Pancreas (tissue), 10 donors: ENCODE measurements at regions not wholly inside any gene's neighbourhood (a gene's known extent, or its start where the extent isn't known, plus 50 kb on each side); places are given as distances from the start of the nearest gene placed in this dataset.

Source experiments
- ATAC-seq, 4 donors: fragments of 200-7000 bp; cut with Tn5 transposase; one replicate each; pipeline versions ENCODE4 v1.8.0 to v1.9.1; 2020; ENCODE audit warnings: mild to moderate bottlenecking in 4 of 4, moderate library complexity in 4 of 4
- DNase-seq, 6 donors: peaks; one replicate each; pipeline ENCODE4 v3.0.0-alpha.2; 2020
- FAIRE-seq: peaks from 2 replicates; lab custom pipeline; 2012; peaks lifted over from hg19 to GRCh38; lab: Jason Lieb, UNC
- H3K27ac ChIP-seq, 4 donors: fragments of 200-600 bp; sonication (generic); 1 replicate in 3 of 4; 2 replicates in 1 of 4; pipeline versions ENCODE4 v1.5.0 to v1.8.0; 2020
- H3K27me3 ChIP-seq, 4 donors: fragments of 200-600 bp; one replicate each; pipeline ENCODE4 v1.8.0; 2021
- H3K36me3 ChIP-seq, 3 donors: fragments of 200-600 bp; sonication (generic) in 1 of 3; one replicate each; pipeline versions ENCODE4 v1.5.0 to v1.8.0; 2020 to 2021
- H3K4me1 ChIP-seq, 3 donors: fragments of 200-600 bp; one replicate each; pipeline ENCODE4 v1.8.0; 2021
- H3K4me3 ChIP-seq, 4 donors: fragments of 200-600 bp; sonication (generic) in 2 of 4; one replicate each; pipeline versions ENCODE4 v1.5.0 to v1.8.0; 2020 to 2021
- H3K9me3 ChIP-seq, 4 donors: fragments of 200-600 bp; one replicate each; pipeline ENCODE4 v1.8.0; 2021
- CTCF ChIP-seq, 4 donors: fragments of 200-600 bp; sonication (generic) in 3 of 4; IDR thresholded peaks; one replicate each; pipeline versions ENCODE4 v1.5.0 to v1.8.0; 2021; ENCODE audit warnings: antibody characterized with exemption in 4 of 4
- WGBS, 2 donors: extraction: QIAGEN DNeasy Blood & Tissue Kit; methylation state at CpG; one replicate each; pipeline ENCODE4 v1.1.7; 2013; 5-methylcytosine and 5-hydroxymethylcytosine counted together
- intact Hi-C, 3 donors: fragments of 100-400 bp; cut with DNase I; formaldehyde crosslinking; loops; one replicate each; pipeline versions ENCODE4 v1.11.1 to v1.14.2; 2022
- donor health status: healthy with polysubstance abuse.
- donor health status: DM: no; HTN: no; CAD: no; lungs with moderate emphysema.
- donor health status: DM: no; HTN: no; CAD: no.
- donor health status: control.
- donor health status: control.
- donor health status: Bipolar disorder and iron deficiency.
- donor health status: DM: yes; HTN: yes; CAD: no.
- donor health status: DM: no; HTN: no; CAD: no.
- donor health status: DM: no; HTN: no; CAD: no.
- donor health status: DM: yes; HTN: yes; CAD: no.

- no peak for FAIRE-seq
- no peak for DNase-seq
- no peak overlapping the region for H3K27ac ChIP-seq
- intact Hi-C loops = no loop called here
- H3K27me3 ChIP-seq = no peaks in the 10 kb centered on the region
- TF ChIP-seq CTCF (IDR thresholded peaks at IDR 0.05) = no peak
- H3K4me3 ChIP-seq = no peak overlapping the region
- ATAC-seq = no peak
- no peaks in the 10 kb centered on the region for H3K9me3 ChIP-seq
- no peaks in the 10 kb centered on the region for H3K4me1 ChIP-seq
- no peaks in the 10 kb centered on the region for H3K36me3 ChIP-seq
- WGBS, 2 donors = 69 to 75% methylated on average over 2 of the region's 2 CpGs
Observed at GRCh38 chr3:191761906-191762305, 300.9 kb downstream of the PYDC2 start.

- ATAC-seq (peak in 1 of 4 donors; percentile 46), DNase-seq (no peak), FAIRE-seq (no peak)
- H3K4me1 ChIP-seq = no peaks in the 10 kb centered on the region
- no peaks in the 10 kb centered on the region for H3K27me3 ChIP-seq
- intact Hi-C loops = no loop called here
- WGBS, 2 donors = 33 to 36% methylated on average over 5 of the region's 5 CpGs
- no peak for TF ChIP-seq CTCF (IDR thresholded peaks at IDR 0.05)
- H3K9me3 ChIP-seq = no peaks in the 10 kb centered on the region
- no peak overlapping the region for H3K4me3 ChIP-seq
- no peak overlapping the region for H3K27ac ChIP-seq
- no peaks in the 10 kb centered on the region for H3K36me3 ChIP-seq
Observed at GRCh38 chr3:191762323-191762960, 301.5 kb downstream of the PYDC2 start.

- no peak for FAIRE-seq
- no peak for TF ChIP-seq CTCF (IDR thresholded peaks at IDR 0.05)
- intact Hi-C loops = no loop called here
Observed at GRCh38 chr3:191768421-191768820, 307.5 kb downstream of the PYDC2 start.

GRCh38 chr3:191770541-191770940, 309.6 kb downstream of the PYDC2 start:
- ATAC-seq (no peak), DNase-seq (no peak), FAIRE-seq (no peak)
- no peak overlapping the region for H3K27ac ChIP-seq
- H3K4me3 ChIP-seq = no peak overlapping the region
- intact Hi-C loops = no loop called here
- no peaks in the 10 kb centered on the region for H3K9me3 ChIP-seq
- no peaks in the 10 kb centered on the region for H3K36me3 ChIP-seq
- no peak for TF ChIP-seq CTCF (IDR thresholded peaks at IDR 0.05)
- H3K27me3 ChIP-seq = no peaks in the 10 kb centered on the region
- H3K4me1 ChIP-seq = no peaks in the 10 kb centered on the region
- WGBS, 2 donors = 44 to 58% methylated on average over 1 of the region's 1 CpG

More at GRCh38 chr3:191768421-191768820, 307.5 kb downstream of the PYDC2 start:
- H3K36me3 ChIP-seq = no peaks in the 10 kb centered on the region
- H3K27me3 ChIP-seq = no peaks in the 10 kb centered on the region
- no peak for DNase-seq
- WGBS, 2 donors = 53 to 67% methylated on average over 2 of the region's 2 CpGs
- no peak overlapping the region for H3K4me3 ChIP-seq
- no peaks in the 10 kb centered on the region for H3K9me3 ChIP-seq
- H3K4me1 ChIP-seq = no peaks in the 10 kb centered on the region
- no peak for ATAC-seq
- H3K27ac ChIP-seq = no peak overlapping the region

- Histone ChIP-seq H3K4me3 (no peak overlapping the region), H3K27me3 (no peaks in the 10 kb centered on the region), H3K4me1 (no peaks in the 10 kb centered on the region), H3K9me3 (no peaks in the 10 kb centered on the region), H3K27ac (no peak overlapping the region), H3K36me3 (no peaks in the 10 kb centered on the region)
- FAIRE-seq (no peak), DNase-seq (no peak), ATAC-seq (peak in 1 of 4 donors; percentile 51)
- no peak for TF ChIP-seq CTCF (IDR thresholded peaks at IDR 0.05)
- WGBS, 2 donors = 57% methylated on average over 4 of the region's 4 CpGs
- intact Hi-C loops = no loop called here
Observed at GRCh38 chr3:191774485-191774884, 313.5 kb downstream of the PYDC2 start.
